ENCODE measurements at regions not wholly inside any gene's neighbourhood (a gene's known extent, or its start where the extent isn't known, plus 50 kb on each side); places are given as distances from the start of the nearest gene placed in this dataset.
"Not testable (repeated sequence)": the region's sequence is repeated elsewhere in the genome, so short reads cannot be mapped to it uniquely, and the experiment has no call there.

- no peak for FAIRE-seq
Observed at GRCh38 chr1:94362466-94363058, 55.6 kb upstream of the ABCD3 start.

DNA sequence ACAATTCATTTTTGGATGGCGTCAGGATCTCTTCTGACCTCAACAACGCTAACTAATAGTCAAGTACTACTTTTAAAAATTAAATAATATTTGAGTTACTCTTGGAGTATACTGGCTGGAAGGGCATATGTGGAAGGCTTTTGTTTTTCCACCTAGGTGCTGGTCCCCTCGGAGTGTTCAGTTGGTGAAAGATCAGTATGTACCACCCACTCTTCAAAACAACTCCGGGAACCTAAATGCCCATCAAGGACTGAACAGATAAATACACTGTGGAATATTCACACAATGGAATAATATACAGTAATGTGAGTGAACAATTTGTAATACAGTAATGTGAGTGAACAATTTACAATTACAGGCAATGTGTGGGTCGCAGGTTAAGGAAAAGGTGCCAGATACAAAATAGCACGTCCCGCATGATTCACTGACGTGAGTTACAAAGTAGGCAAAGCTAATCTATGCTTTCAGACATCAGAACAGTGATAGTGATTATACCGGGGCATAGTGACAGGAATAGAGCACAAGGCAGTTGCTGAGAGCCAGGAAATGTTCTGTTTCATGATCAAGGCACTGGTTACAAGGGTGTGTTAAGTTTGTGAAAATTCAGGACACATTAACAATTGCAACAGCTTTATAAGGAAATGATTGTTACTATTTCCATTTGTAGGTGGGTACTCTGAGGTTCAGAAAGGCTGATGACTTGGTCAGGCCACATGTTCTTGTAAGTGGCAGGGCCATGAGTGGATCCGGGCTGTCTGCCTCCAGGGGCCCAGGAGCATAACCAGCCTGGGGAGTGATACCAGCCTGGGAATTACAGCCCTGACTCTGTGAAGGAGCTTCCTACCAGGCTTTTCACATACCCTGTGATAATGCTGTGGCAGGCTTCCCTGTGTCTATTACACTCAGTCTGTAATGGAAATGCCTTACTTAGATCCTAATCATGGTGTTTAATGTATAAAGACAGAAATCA is 59.3 kb upstream of the ABCD3 start:
- FAIRE-seq = no peak

DNA sequence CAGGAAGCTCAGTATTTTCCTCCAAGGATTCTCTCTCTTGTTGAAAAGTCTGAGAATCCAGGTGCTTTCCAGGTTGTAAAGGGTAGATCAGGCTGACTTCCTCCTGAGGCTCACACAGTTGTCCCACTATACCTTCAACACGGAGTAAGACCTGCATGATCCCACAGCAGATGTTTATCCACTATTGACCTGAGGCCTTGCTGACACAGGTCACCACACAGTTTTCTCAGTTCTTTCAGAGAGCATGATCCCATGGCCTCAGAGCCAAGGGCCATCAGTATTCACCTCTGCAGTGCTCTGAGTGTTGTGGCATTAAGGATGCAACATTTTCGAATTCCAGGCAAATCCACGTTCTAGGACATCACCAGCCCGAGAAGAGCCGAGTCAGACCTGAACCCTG is 60.5 kb upstream of the ABCD3 start:
- no peak for FAIRE-seq

DNA sequence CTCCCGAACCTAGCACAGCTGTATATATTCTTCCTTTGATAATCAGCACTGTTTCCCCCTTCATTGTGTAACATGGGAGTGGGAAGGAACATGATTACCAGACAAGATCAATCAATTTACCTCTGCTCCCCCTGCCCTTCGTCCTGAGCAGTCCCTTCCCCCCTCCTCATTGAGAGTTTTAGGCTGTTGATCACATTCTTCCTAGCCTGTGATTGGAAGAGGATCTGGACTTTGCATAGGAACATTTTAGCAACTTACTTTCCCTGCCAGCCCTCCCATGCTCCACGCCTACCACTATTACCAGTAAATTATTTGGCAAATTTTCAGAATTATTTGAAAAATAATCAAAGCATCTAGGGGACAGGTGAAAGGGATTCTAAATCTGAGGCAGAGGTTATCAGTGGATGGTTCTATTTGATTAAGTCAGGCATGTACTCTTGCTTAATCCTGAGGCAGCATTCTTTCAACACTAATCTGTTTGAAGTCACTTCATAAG is 62.7 kb upstream of the ABCD3 start:
- no peak for FAIRE-seq

DNA sequence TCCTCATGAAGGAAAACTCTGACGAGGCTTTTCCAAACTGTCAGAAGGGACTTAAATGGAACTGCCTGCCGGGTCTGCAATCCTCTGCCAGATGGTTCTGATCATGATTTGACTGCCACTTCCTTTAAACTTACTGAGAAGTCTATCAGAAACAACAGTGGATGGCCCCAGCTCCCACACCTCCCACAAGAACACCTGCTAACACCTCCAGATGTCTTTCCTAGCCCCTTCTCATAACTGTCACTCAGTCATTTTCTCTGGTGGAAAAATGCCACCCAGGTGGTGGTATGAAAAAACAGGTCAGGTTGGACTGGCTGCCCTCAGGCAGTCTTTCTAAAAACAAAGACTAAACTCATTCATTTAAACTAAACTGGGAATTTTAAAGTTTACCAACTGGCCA is 66.7 kb upstream of the ABCD3 start:
- no peak for FAIRE-seq

DNA sequence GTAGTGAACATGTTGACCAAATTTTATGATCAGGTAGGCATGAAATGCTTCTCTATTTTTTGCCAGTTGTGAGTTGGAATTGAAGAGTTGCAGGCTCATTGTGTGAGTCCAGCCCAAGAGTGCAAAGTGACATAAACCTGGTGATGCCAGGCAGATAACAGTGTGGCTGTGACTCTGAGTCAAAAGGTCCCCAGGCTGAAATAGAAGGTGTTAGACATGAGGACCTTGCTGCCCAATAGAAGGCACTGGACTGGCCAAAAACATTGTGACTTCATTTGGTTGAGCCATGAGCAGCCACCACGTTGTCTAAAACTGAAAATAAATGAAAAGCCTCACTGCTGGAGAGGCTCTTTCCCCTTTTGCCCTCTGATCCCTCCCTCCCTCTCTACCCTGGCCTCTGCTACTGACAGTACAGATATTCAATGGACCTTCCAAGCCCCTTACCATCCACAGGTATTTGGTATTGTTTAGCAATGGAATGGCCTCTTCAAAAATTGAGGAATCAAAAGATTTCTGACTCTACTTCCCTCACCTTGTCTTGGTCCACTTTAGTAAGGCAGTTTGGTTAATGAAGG is 67.8 kb upstream of the ABCD3 start:
- no peak for FAIRE-seq

DNA sequence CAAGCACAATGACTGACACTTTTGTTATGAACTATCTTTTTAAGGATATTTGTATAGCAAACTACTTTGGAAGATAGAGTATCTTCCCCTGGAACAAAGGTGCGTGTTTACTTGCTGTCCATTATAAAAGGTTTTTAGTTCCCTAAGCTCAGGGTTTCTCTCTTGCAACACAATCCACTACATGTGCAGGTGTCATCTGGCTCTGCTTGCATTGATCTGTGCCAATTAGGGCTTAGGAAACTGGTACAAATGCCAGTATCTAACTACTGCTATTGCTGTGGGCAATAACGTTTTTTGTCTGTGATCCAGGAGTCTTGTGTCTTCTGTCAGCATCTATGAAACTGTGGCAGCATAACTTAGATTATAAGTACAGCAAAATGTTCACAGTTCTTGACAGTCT is 68.3 kb upstream of the ABCD3 start:
- FAIRE-seq = no peak

DNA sequence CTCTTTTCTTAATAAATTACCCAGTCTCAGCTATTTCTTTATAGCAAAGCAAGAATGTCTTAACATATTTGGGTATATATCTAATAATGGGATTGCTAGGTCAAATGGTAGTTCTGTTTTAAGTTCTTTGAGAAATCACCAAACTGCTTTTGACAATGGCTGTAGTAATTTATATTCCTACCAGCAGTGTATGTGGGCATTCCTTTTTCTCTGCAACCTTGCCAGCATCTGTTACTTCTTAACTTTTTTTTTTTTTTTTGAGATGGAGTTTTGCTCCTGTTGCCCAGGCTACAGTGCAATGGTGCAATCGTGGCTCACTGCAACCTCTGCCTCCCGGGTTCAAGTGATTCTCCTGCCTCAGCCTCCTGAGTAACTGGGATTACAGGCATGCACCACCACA is 69.8 kb upstream of the ABCD3 start:
- FAIRE-seq = not testable (repeated sequence)

- FAIRE-seq = no peak
Observed at GRCh38 chr1:94345148-94345721, 73.0 kb upstream of the ABCD3 start.

- no peak for FAIRE-seq
Observed at GRCh38 chr1:94342416-94342815, 75.8 kb upstream of the ABCD3 start.

DNA sequence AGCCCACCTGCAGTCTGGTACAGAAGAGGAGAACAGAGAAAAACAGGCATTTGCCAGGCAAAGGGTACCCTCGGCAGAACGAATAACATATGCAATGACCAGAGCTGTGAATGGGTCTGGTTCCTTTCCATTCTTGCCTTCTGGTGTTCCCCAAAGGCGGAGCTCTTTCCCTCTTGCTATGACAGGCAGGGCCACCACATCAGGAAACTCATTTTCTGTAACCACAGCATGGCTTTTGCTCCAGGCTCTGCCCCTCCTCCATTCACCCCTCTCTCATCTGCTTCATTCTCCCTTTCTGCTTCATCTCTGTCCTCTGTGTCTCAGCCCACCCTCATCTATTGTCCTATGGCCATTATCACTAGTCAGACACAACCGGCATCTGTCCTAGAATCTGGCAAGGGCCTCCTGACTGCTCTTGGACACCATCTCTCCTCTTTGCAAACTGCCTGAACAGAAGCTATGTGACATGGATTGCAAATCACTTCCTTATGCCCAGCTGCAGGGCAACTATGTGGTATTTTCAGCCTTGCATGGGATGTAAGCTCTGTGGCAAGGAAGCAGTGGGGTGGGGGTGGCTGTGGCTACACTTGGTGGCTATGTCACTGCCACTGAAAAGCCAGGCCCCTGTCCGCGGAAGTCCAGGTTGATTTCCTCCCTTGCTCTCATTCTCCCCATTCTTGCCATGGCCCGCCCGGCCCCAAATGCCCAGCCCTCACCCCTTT is 78.8 kb upstream of the ABCD3 start:
- FAIRE-seq = no peak

DNA sequence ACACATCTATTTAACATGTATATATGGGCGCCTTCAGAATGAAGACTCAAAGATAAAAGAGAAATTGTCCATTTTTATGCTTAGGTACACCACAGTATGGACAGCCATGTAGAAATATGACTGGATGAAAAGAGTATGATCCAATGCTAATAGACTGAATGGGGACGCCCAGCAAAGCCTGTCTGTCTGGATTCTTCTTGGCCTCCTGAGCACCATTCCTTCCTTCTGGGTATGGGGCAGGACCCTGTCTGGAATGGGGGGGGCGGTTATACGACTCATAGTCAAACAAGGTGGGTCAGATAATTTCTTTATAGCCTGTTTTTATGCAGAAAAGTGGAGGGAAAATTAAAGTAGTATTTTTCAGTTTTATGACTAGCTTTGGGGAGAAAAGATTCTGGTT is 81.2 kb upstream of the ABCD3 start:
- FAIRE-seq = no peak

- peak; percentile 99 for FAIRE-seq
Observed at GRCh38 chr1:94335950-94336349, 82.2 kb upstream of the ABCD3 start.

DNA sequence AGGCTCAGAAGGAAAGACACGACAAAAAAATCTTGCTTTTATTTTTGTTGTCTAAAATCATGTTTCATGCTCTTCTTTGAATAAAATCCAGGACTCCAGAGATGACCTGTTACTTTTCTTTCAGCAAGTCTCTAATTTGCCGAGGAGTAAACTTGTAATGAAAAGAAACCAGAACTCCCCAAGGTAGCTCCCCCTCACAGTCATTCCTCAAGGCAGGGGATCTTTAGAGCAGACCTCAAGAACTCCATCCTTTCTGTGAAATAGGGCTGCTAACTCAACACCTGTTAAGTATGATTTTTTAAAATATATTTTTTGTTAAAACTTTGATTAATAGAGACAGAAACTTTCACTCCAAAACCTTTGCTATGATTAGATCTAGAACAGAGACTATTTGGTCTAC is 82.7 kb upstream of the ABCD3 start:
- no peak for FAIRE-seq

DNA sequence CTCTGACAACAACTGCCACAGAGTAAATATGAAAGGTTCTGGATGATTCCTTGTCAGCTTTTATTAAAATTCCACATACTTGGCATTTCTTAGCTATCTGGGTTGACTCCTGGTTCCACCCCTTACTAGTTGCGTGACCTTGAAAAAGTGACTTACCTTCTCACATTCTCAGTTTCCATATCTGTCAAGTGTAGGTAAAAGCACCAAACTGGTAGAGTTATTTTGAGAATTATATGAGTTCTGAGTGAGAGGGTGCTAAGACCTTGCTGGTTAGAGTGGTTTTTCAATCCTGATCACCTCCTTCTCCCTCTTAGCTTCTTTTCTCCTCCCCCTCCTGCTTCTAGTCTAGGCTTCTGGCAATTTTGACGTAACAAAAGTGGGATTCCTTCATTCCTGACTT is 83.4 kb upstream of the ABCD3 start:
- FAIRE-seq = no peak

GRCh38 chr1:94332952-94333351 is 85.2 kb upstream of the ABCD3 start:
- no peak for FAIRE-seq

GRCh38 chr1:94332516-94332915 is 85.7 kb upstream of the ABCD3 start:
- FAIRE-seq = no peak

- no peak for FAIRE-seq
Observed at GRCh38 chr1:94329986-94330385, 88.2 kb upstream of the ABCD3 start.

DNA sequence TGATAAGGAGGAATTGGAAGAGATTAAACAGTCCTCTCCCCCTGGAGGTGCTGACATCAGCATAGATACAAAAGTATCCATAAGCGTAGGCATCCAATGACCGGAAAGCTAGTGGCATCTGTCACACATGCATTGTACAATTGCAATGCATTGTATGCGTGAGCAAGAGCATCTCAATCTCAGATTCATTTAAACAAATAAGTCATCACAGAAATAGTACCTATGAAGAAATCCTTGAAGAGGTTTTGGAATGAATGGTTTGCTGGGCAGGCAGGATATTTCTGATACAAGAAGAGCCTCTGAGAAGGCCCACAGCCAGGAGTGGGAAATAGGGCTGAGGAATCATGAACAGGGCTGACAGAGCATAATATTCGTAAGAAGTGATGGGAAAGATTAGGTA is 88.9 kb upstream of the ABCD3 start:
- no peak for FAIRE-seq

- no peak for FAIRE-seq
Observed at GRCh38 chr1:94327001-94327690, 89.8 kb upstream of the ARHGAP29 start.

DNA sequence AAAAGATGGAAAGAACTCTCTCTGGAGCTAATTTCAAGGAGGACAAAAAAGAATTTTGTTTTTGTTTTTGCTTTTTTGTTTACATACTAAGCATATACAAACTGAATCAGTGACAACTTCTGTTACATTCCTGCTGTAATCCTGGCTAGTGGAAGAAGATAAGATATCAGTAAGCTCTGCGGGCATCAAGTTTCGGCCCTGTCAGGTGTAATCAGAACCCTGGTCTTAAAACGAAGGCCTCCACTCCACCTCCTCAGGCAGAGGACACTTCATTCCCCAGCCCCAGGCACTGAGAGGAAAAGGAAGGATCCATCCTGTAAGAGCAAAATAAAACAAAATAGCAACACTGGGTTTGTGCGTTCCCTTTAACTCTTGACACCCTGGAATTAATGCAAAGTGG is 88.9 kb upstream of the ARHGAP29 start:
- FAIRE-seq = no peak
